ENCODE measurements at regions not wholly inside any gene's neighbourhood (a gene's known extent, or its start where the extent isn't known, plus 50 kb on each side); places are given as distances from the start of the nearest gene placed in this dataset.

DNA sequence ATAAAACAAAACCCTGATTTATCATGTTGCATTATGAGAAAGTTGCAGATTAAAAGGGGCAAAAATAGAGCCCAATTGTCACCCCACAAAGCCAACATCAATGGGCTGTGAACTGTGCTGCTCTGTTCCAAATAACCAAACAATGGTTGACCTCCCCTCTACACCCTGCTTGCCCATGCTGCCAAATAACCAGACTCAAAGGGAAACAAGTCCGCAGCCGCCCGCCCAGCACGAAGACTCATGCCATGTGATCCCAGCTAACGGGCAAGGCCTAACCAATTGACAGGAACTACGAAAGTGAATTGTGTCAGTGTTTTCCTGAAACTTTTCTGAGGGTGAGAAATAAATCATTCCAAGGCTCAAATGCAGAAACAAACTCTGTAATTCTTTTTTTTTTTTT lies 97.9 kb upstream of the RIOK3 start:
- H3K27ac Mint-ChIP-seq: no peak overlapping the region
- Histone ChIP-seq H3K9me3 (ENCODE audit: control insufficient read depth, low read length) (peaks cover 8% of the 10 kb centered on the region), H3K27ac (ENCODE audit: low read depth, low read length) (no peak overlapping the region), H3K36me3 (ENCODE audit: control insufficient read depth, insufficient read depth, low read length) (no peaks in the 10 kb centered on the region), H3K4me1 (ENCODE audit: control insufficient read depth, insufficient read depth, low read length) (no peaks in the 10 kb centered on the region), H3K9ac (ENCODE audit: extremely low read depth, low read length, poor library complexity, severe bottlenecking) (no peak overlapping the region), H3K27me3 (ENCODE audit: control insufficient read depth, insufficient read depth, low read length, poor library complexity, severe bottlenecking) (no peaks in the 10 kb centered on the region), H3K4me3 (ENCODE audit: low read length) (no peak overlapping the region)
- H3K36me3 Mint-ChIP-seq (ENCODE audit: low read depth): peaks cover 21% of the 10 kb centered on the region
- TF ChIP-seq, protein P1, sequence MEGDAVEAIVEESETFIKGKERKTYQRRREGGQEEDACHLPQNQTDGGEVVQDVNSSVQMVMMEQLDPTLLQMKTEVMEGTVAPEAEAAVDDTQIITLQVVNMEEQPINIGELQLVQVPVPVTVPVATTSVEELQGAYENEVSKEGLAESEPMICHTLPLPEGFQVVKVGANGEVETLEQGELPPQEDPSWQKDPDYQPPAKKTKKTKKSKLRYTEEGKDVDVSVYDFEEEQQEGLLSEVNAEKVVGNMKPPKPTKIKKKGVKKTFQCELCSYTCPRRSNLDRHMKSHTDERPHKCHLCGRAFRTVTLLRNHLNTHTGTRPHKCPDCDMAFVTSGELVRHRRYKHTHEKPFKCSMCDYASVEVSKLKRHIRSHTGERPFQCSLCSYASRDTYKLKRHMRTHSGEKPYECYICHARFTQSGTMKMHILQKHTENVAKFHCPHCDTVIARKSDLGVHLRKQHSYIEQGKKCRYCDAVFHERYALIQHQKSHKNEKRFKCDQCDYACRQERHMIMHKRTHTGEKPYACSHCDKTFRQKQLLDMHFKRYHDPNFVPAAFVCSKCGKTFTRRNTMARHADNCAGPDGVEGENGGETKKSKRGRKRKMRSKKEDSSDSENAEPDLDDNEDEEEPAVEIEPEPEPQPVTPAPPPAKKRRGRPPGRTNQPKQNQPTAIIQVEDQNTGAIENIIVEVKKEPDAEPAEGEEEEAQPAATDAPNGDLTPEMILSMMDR (conservative IDR thresholded peaks at IDR 0.05): no peak
- H3K9me3 Mint-ChIP-seq: peaks cover 16% of the 10 kb centered on the region
- H3K4me3 Mint-ChIP-seq: no peak overlapping the region
- 93 to 100% methylated on average over 3 to 6 of the region's 6 CpGs for WGBS, 2 experiments (ENCODE audit: insufficient coverage in 1 of 2, insufficient read length in 1 of 2)
- H3K27me3 Mint-ChIP-seq (ENCODE audit: insufficient read depth): no peaks in the 10 kb centered on the region
- no peak for DNase-seq
- peaks cover 20% of the 10 kb centered on the region for H3K4me1 Mint-ChIP-seq

DNA sequence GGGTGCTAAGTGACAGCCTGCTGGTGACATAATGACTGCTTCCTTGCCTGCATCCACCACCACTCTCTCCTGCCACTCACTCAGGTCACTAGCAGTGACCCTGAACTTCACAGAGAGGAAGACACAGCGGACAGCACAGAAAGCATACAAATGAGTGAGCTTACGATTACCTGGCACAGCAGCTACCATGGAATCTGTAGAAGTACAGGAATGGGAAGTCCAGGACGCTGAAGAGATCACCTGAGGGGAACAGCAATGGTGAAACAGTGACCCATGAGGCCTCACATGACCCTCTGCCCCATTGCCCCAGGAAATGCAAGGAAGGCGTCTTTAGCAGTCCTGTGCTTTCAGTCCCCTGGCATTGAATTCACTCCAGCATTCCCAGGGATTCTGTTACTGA lies 96.7 kb upstream of the RIOK3 start:
- Histone ChIP-seq H3K4me3 (ENCODE audit: low read length) (no peak overlapping the region), H3K36me3 (ENCODE audit: control insufficient read depth, insufficient read depth, low read length) (no peaks in the 10 kb centered on the region), H3K4me1 (ENCODE audit: control insufficient read depth, insufficient read depth, low read length) (no peaks in the 10 kb centered on the region), H3K27me3 (ENCODE audit: control insufficient read depth, insufficient read depth, low read length, poor library complexity, severe bottlenecking) (no peaks in the 10 kb centered on the region), H3K27ac (ENCODE audit: low read depth, low read length) (no peak overlapping the region), H3K9ac (ENCODE audit: extremely low read depth, low read length, poor library complexity, severe bottlenecking) (no peak overlapping the region), H3K9me3 (ENCODE audit: control insufficient read depth, low read length) (peaks cover 11% of the 10 kb centered on the region)
- H3K36me3 Mint-ChIP-seq (ENCODE audit: low read depth): peaks cover 21% of the 10 kb centered on the region
- H3K4me3 Mint-ChIP-seq: no peak overlapping the region
- DNase-seq: no peak
- peaks cover 21% of the 10 kb centered on the region for H3K9me3 Mint-ChIP-seq
- H3K27me3 Mint-ChIP-seq (ENCODE audit: insufficient read depth): no peaks in the 10 kb centered on the region
- WGBS, 2 experiments (ENCODE audit: insufficient coverage in 1 of 2, insufficient read length in 1 of 2): 88 to 91% methylated on average over 3 to 4 of the region's 4 CpGs
- TF ChIP-seq, protein P1 (conservative IDR thresholded peaks at IDR 0.05): no peak
- H3K27ac Mint-ChIP-seq: peak overlapping the region; percentile 12
- H3K4me1 Mint-ChIP-seq: peaks cover 24% of the 10 kb centered on the region

DNA sequence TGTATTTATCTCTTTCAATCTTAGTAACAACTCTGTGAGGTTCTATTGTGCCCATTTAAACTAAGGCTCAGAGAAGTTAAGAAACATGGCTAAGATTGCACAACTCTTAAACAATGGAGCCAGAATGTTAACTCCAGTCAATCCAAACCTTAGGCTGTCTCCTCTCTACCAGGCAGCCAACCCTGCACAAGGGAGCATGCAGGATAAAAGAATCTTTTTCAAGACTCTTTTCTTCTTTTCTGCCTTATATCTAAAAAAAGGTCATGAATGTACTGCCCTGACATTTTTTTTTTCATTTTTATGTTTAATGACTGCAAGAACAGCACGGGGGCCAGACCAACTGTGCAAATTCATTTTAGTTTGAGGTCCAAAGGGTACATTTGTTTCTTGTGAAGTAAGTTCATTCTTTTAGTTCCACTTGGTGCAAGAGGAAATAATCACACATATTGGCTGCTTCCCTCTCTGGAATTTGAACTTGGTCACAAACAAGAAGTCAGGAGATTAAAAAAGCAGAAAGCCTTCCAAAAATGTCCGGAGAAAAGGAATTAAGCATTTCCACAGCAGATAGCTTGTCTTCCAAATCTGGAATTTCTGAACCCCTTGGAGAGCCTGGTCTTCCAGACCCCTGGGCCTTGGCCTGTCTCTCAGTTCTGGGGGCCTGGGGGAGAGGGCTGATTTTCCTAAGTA lies 96.0 kb upstream of the RIOK3 start:
- peaks cover 25% of the 10 kb centered on the region for H3K4me1 Mint-ChIP-seq
- Histone ChIP-seq H3K27me3 (ENCODE audit: control insufficient read depth, insufficient read depth, low read length, poor library complexity, severe bottlenecking) (no peaks in the 10 kb centered on the region), H3K9ac (ENCODE audit: extremely low read depth, low read length, poor library complexity, severe bottlenecking) (no peak overlapping the region), H3K27ac (ENCODE audit: low read depth, low read length) (no peak overlapping the region), H3K9me3 (ENCODE audit: control insufficient read depth, low read length) (peaks cover 11% of the 10 kb centered on the region), H3K4me3 (ENCODE audit: low read length) (no peak overlapping the region), H3K36me3 (ENCODE audit: control insufficient read depth, insufficient read depth, low read length) (no peaks in the 10 kb centered on the region), H3K4me1 (ENCODE audit: control insufficient read depth, insufficient read depth, low read length) (no peaks in the 10 kb centered on the region)
- WGBS, 2 experiments (ENCODE audit: insufficient coverage in 1 of 2, insufficient read length in 1 of 2): 89 to 96% methylated on average over 2 of the region's 2 CpGs
- TF ChIP-seq, protein P1 (conservative IDR thresholded peaks at IDR 0.05): no peak
- peaks cover 17% of the 10 kb centered on the region for H3K36me3 Mint-ChIP-seq (ENCODE audit: low read depth)
- H3K27me3 Mint-ChIP-seq (ENCODE audit: insufficient read depth): no peaks in the 10 kb centered on the region
- H3K4me3 Mint-ChIP-seq: no peak overlapping the region
- H3K9me3 Mint-ChIP-seq: peaks cover 21% of the 10 kb centered on the region
- DNase-seq: no peak
- H3K27ac Mint-ChIP-seq: no peak overlapping the region
